D721Med (cell line): ENCODE measurements at regions not wholly inside any gene's neighbourhood (a gene's known extent, or its start where the extent isn't known, plus 50 kb on each side); places are given as distances from the start of the nearest gene placed in this dataset.

Experiments
- DNase-seq: peaks from one replicate; pipeline ENCODE4 v3.0.0; 2011; ENCODE audit warnings: low spot score; ENCODE audit not compliant: insufficient read length
- FAIRE-seq: peaks from 2 replicates; lab custom pipeline; 2011; peaks lifted over from hg19 to GRCh38; lab: Jason Lieb, UNC
- CTCF ChIP-seq: IDR thresholded peaks from 2 replicates; pipeline ENCODE4 v1.5.1; 2012; ENCODE audit warnings: mild to moderate bottlenecking, control low read depth; ENCODE audit not compliant: insufficient read depth; ENCODE audit errors: missing control alignments

GRCh38 chr4:38454284-38454683, 209.7 kb upstream of the KLF3 start:
- no peak for TF ChIP-seq CTCF
- DNase-seq = no peak
- FAIRE-seq = no peak

- TF ChIP-seq CTCF = no peak
- DNase-seq (no peak), FAIRE-seq (no peak)
Measured at GRCh38 chr4:38455092-38455862, 208.7 kb upstream of the KLF3 start.

DNA sequence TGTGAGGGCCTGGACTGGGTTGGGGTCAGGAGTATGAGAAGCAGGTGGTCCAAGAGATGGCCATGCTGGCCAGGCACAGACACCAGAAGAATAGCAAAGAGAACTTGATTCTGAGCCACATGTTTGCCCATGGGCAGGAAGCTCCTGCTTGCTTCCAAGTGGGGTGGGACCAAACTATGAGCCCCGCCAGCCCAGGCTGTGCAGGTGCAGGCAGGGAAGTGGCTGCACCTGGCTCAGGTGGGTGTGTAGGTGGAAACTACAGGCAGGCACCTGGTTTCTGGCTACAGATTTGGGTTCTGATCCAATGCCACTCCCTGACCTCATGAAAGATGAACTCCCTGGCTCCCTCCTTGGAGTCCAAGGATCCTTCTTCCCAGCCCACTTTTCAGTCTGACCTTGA, 207.9 kb upstream of the KLF3 start:
- DNase-seq (no peak), FAIRE-seq (no peak)
- TF ChIP-seq CTCF = no peak

DNA sequence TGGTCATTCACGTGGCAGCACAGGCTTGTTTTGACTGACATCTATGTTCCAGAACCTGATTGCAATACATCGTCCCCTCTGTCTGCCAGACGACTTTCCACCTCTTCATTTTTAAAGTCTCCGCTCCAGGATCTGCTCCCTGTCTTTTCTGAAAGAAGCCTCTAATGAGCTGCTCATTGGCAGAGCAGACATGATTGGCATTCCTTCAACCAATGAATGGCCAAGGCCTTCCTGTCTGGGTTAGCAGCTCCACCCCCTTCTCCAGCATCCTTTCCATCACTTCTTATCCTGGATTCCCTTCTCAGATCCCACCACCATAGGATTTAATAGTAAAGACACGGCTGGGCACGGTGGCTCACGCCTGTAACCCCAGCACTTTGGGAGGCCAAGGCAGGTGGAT, 202.7 kb upstream of the KLF3 start:
- FAIRE-seq (no peak), DNase-seq (no peak)
- no peak for TF ChIP-seq CTCF

GRCh38 chr4:38462367-38463055, 201.5 kb upstream of the KLF3 start:
- DNase-seq (no peak), FAIRE-seq (no peak)
- TF ChIP-seq CTCF = no peak

- TF ChIP-seq CTCF = no peak
- FAIRE-seq = no peak
- DNase-seq = no peak
Measured at GRCh38 chr4:38463268-38463958, 200.6 kb upstream of the KLF3 start.
